Mucosa of descending colon (tissue), 3 donors: ENCODE measurements at regions not wholly inside any gene's neighbourhood (a gene's known extent, or its start where the extent isn't known, plus 50 kb on each side); places are given as distances from the start of the nearest gene placed in this dataset.

Source experiments
- ATAC-seq: fragments of 200-7000 bp; cut with Tn5 transposase; one replicate; pipeline ENCODE4 v1.9.1; 2020; ENCODE audit warnings: mild to moderate bottlenecking, moderate library complexity
- DNase-seq, 3 donors: peaks; one replicate each; pipeline ENCODE4 v3.0.0-alpha.2; 2020
- H3K36me3 ChIP-seq: fragments of 200-600 bp; one replicate; pipeline ENCODE4 v1.8.0; 2021; ENCODE audit warnings: low read depth, mild to moderate bottlenecking
- H3K4me1 ChIP-seq: fragments of 200-600 bp; one replicate; pipeline ENCODE4 v1.8.0; 2021; ENCODE audit warnings: low read depth, mild to moderate bottlenecking
- H3K4me3 ChIP-seq: fragments of 200-600 bp; one replicate; pipeline ENCODE4 v1.8.0; 2021; ENCODE audit warnings: mild to moderate bottlenecking
- H3K9me3 ChIP-seq: fragments of 200-600 bp; one replicate; pipeline ENCODE4 v1.8.0; 2021; ENCODE audit warnings: mild to moderate bottlenecking
- intact Hi-C, 2 donors: fragments of 100-400 bp; cut with DNase I in 1 of 2; cut with micrococcal nuclease in 1 of 2; formaldehyde crosslinking; loops; one replicate each; pipeline versions ENCODE4 v1.11.0 to v1.11.1; 2022; cut with DNase I, micrococcal nuclease
- TF ChIP-seq, protein P1 (sequence below): fragments of 200-600 bp; IDR thresholded peaks from one replicate; pipeline ENCODE4 v1.8.0; 2022; ENCODE audit warnings: antibody characterized with exemption, mild to moderate bottlenecking
- donor health status: DM: no; HTN: no; CAD: no; lungs with moderate emphysema.
- donor health status: DM: no; HTN: no; CAD: no.
- donor health status: DM: no; HTN: yes; CAD: no.

DNA sequence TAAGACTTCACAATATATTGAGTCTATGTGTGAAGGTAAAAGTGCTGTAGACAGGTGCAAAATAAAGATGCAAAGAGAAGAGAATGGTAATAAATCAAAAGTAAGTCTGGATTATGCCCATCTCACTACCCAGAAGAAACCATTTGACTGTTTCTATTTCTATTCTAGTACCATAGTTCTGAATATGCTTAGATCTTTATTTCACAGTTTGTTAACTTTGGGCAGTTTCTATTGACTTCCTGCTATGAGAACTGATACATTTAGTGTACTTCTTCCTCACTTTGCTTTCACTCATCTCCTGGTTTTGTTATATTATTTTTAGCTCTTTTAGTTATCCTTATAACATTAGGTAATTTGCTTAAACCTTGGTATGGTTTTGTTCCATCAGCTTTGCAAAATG lies 94.9 kb downstream of the HS1BP3 start:
- Histone ChIP-seq H3K4me1 (no peaks in the 10 kb centered on the region), H3K9me3 (no peaks in the 10 kb centered on the region), H3K4me3 (no peak overlapping the region), H3K36me3 (no peaks in the 10 kb centered on the region)
- TF ChIP-seq, protein P1, sequence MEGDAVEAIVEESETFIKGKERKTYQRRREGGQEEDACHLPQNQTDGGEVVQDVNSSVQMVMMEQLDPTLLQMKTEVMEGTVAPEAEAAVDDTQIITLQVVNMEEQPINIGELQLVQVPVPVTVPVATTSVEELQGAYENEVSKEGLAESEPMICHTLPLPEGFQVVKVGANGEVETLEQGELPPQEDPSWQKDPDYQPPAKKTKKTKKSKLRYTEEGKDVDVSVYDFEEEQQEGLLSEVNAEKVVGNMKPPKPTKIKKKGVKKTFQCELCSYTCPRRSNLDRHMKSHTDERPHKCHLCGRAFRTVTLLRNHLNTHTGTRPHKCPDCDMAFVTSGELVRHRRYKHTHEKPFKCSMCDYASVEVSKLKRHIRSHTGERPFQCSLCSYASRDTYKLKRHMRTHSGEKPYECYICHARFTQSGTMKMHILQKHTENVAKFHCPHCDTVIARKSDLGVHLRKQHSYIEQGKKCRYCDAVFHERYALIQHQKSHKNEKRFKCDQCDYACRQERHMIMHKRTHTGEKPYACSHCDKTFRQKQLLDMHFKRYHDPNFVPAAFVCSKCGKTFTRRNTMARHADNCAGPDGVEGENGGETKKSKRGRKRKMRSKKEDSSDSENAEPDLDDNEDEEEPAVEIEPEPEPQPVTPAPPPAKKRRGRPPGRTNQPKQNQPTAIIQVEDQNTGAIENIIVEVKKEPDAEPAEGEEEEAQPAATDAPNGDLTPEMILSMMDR, result no peak
- DNase-seq (no peak), ATAC-seq (no peak)
- intact Hi-C loops, result no loop called here

DNA sequence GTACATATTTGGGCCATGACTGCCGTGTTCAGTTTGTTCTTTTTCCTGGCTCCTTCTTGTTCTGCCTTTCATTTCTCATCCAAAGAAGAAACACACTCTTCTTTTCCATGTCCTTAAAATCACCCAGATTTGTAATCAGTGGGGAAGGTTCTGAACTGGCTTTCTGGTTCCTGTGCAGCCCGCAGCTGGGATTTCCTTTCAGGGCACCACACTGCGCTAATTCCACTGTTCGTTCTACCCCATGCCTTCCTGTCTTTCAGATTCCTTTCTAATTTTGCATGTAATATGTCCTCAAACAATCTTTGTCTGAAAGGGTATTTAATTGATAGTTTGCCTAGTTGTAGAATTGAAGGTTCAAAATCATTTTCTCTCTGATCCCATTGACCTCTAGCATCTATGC lies 94.1 kb downstream of the HS1BP3 start:
- no peaks in the 10 kb centered on the region for H3K36me3 ChIP-seq
- H3K4me3 ChIP-seq, result no peak overlapping the region
- no peaks in the 10 kb centered on the region for H3K9me3 ChIP-seq
- DNase-seq (no peak), ATAC-seq (no peak)
- intact Hi-C loops, result no loop called here
- H3K4me1 ChIP-seq, result no peaks in the 10 kb centered on the region
- TF ChIP-seq, protein P1, result no peak

- no peaks in the 10 kb centered on the region for H3K4me1 ChIP-seq
- no peak overlapping the region for H3K4me3 ChIP-seq
- intact Hi-C loops, result no loop called here
- H3K36me3 ChIP-seq, result no peaks in the 10 kb centered on the region
- no peaks in the 10 kb centered on the region for H3K9me3 ChIP-seq
- TF ChIP-seq, protein P1, result no peak
- DNase-seq, result no peak
- no peak for ATAC-seq
Observed at GRCh38 chr2:20557226-20557625, 93.7 kb downstream of the HS1BP3 start.

DNA sequence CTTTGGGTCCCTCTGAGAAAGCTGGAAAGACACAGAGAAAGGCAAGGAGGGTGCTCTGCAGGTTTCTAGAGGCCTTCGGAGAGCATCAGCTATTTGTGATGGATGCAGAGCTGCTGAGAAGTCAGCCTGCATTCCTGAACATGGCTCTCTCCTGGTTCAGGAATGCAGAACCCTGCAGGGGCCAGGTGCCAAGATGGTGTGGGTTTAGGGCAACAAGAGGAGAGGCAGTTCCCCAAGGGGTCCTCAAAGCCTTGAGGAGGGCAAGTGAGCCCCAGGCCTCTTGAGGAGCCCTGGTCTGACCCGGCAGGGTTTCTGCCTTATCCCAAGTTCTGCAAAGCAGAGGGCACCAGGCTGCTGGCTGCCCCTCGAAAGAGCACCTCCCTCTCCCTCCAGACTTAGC lies 93.3 kb downstream of the HS1BP3 start:
- H3K4me1 ChIP-seq, result no peaks in the 10 kb centered on the region
- no peaks in the 10 kb centered on the region for H3K36me3 ChIP-seq
- no peak overlapping the region for H3K4me3 ChIP-seq
- TF ChIP-seq, protein P1, result no peak
- H3K9me3 ChIP-seq, result no peaks in the 10 kb centered on the region
- intact Hi-C loops, result no loop called here
- DNase-seq, result no peak
- no peak for ATAC-seq

- Histone ChIP-seq H3K36me3 (no peaks in the 10 kb centered on the region), H3K4me3 (no peak overlapping the region), H3K4me1 (no peaks in the 10 kb centered on the region), H3K9me3 (no peaks in the 10 kb centered on the region)
- ATAC-seq (no peak), DNase-seq (no peak)
- TF ChIP-seq, protein P1, result no peak
- intact Hi-C loops, result no loop called here
Observed at GRCh38 chr2:20558391-20559150, 92.3 kb downstream of the HS1BP3 start.

GRCh38 chr2:20559277-20559676 lies 91.6 kb downstream of the HS1BP3 start:
- ATAC-seq (no peak), DNase-seq (no peak)
- no peaks in the 10 kb centered on the region for H3K9me3 ChIP-seq
- intact Hi-C loops, result no loop called here
- H3K36me3 ChIP-seq, result no peaks in the 10 kb centered on the region
- TF ChIP-seq, protein P1, result no peak
- no peak overlapping the region for H3K4me3 ChIP-seq
- no peaks in the 10 kb centered on the region for H3K4me1 ChIP-seq
